ENCODE measurements at regions not wholly inside any gene's neighbourhood (a gene's known extent, or its start where the extent isn't known, plus 50 kb on each side); places are given as distances from the start of the nearest gene placed in this dataset.

DNA sequence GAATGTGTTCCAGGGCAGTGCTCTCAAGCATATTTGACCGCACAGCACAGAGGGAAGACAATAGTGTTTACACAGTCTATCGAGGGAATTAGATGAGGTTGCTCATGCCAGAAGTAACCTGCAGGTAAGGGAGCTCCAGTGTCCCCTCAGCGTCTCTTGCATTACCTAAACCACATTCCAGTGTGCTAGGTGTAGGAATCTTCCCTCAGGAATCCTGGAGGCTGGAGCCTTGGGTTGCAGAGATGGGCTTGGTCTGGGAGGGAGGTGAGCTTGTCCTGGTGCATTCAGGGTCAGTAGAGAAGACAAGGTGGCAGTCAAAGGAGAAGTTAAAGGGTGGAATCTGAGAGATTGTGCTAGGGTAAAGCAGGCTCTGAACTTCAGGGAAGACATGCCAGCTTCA lies 56.3 kb downstream of the SOX14 start:
- TF ChIP-seq CTCF (IDR thresholded peaks at IDR 0.05 in 2 of 3, conservative IDR thresholded peaks at IDR 0.05 in 1 of 3; ENCODE audit: insufficient read depth in 2 of 3, low read depth in 1 of 3, low read length in 3 of 3) (no peak), BRF2 (IDR thresholded peaks at IDR 0.05; ENCODE audit: borderline replicate concordance, insufficient read depth, insufficient read length) (no peak), E2F8 (IDR thresholded peaks at IDR 0.05; ENCODE audit: low read depth, partially characterized antibody) (no peak)
